Ovary (tissue), 3 donors: ENCODE measurements at regions not wholly inside any gene's neighbourhood (a gene's known extent, or its start where the extent isn't known, plus 50 kb on each side); places are given as distances from the start of the nearest gene placed in this dataset.

Source experiments
- CTCF ChIP-seq, 3 donors: fragments of 450-650 bp in 2 of 3; fragments of 200-600 bp in 1 of 3; IDR thresholded peaks; one replicate each; pipeline versions ENCODE4 v1.5.1 to v1.8.0; 2016 to 2022; ENCODE audit warnings: antibody characterized with exemption in 3 of 3, mild to moderate bottlenecking in 1 of 3
- EP300 ChIP-seq: sonication (generic); formaldehyde crosslinking; IDR thresholded peaks from one replicate; pipeline ENCODE4 v1.6.1; 2017; ENCODE audit warnings: antibody characterized with exemption
- donor health status: DM: no; HTN: no; CAD: no.

- no peak for TF ChIP-seq CTCF (IDR thresholded peaks at IDR 0.05)
- no peak for TF ChIP-seq EP300
These were observed 296.7 kb upstream of the KCNH7 start for GRCh38 chr2:163135256-163135655.
